NCI-H510A (cell line): ENCODE measurements at regions not wholly inside any gene's neighbourhood (a gene's known extent, or its start where the extent isn't known, plus 50 kb on each side); places are given as distances from the start of the nearest gene placed in this dataset.
"Not testable (repeated sequence)": the region's sequence is repeated elsewhere in the genome, so short reads cannot be mapped to it uniquely, and the experiment has no call there.

ENCODE experiments used
- DNase-seq: peaks from one replicate; lab custom pipeline; 2025; lab: John Stamatoyannopoulos, UW

DNA sequence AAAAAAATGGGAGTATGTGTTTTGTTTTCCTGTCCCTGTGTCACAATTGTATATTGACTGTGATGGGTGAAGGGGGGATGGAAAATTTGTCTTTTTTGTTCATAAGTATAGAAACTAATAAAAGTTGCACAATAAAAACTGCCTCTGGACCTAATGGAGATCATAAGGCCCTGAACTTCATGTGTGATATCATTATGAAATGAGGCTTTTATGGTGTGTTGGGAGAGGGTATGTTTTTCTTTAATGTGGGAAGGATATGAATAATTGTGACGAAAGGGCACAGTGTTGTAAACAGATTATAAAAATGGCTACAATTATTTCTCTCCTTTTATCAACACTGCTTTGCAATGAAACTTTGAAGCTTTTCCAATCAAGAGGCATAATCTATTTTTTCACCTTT lies 1889.3 kb upstream of the CELF4 start:
- no peak for DNase-seq

DNA sequence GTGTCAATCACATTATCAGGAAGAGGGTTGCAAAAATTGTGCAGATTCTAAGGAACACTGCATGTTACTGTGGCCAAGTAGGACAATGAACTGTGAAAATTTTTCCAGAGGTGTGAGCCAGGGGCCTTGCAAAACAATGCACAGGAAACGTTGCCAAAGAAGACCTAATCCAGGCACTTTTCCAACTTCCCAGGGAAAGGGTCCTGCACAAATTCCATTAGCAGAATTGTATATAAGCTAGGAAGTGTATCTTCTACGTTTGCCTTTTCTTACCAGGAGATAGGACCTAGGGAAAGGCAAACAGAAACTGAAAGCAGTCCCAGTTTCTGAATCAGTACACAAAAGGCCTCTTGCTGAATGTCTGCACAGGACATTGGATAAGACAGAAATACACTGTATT lies 1888.3 kb upstream of the CELF4 start:
- no peak for DNase-seq

DNA sequence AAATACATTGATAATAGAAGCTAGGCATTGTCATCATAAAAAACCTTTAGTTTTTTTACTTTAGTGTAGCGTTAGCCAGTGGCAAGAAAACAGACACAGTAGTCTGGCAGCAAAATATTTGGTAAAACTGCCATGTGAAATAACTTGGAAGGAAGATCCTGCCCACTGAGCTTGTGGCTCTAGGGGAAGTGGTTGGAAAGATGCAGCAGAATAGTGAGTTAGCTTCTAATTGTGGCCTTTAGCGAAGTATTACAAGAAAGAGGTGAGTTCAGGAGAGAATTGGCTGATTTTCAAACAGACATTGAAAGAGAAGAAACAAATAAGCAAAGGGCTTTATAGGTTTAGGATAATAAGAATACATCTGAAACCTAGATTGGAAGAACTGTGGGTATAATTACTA lies 1887.8 kb upstream of the CELF4 start:
- no peak for DNase-seq

DNA sequence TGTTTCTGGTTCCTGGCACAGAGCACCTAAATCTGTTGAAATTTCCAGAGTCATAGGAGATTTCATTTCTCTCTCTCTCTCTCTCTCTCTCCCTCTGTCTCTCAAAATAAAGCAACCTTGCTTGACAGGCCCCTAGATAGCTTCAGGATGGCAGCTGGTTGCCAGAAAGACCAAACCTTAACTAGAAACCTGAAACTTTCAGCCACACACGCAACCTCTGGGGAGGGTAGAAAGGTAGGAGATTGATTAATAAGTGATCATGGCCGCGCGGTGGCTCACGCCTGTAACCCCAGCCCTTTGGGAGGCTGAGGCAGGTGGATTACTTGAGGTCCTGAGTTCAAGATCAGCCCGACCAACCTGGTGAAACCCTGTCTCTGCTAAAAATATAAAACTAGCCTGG lies 1885.4 kb upstream of the CELF4 start:
- no peak for DNase-seq

DNA sequence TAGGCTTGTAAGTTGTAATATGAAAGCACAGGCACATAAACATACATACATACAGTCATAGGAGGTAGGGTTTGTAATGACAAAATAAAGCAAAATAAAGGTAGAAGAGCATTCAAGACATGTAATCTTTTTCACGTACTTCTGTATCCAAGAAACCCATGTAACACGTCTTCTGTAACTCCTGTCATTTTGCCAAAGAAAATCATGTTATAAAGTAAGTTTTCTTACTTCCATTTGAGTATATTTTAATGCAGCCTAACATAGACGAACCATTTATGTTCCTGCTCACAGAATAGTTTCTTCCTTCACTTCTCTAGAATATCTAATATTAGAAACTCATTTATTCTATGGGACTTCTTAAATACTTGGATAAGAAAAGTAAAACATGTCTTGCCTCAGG lies 1884.0 kb upstream of the CELF4 start:
- no peak for DNase-seq

DNA sequence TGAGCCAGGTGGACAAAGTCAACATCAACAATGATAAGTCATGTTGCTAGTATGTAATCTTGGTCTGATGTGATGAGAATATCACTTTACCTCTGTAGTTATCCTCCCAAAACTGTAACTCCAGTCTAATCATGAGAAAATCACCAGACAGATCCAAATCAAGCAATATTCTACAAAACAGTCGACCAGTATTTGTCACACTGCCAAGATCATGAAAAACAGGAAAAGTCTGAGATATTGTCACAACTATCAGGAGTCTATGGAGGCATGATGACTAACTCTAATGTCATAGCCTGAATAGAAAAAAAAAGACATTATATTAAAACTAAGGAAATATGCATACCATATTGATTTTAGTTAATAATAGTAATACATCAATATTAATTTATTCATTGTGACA lies 1883.3 kb upstream of the CELF4 start:
- DNase-seq: no peak

DNA sequence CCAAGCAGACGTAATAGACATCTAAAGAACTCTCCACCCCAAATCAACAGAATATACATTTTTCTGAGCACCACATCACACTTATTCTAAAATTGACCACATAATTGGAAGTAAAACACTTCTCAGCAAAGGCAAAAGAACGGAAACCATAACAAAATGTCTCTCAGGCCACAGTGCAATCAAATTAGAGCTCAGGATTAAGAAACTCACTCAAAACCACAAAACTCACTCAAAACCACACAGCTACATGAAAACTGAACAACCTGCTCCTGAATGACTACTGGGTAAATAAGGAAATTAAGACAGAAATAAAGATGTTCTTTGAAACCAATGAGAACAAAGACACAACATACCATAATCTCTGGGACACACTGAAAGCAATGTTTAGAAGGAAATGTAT lies 1879.4 kb upstream of the CELF4 start:
- not testable (repeated sequence) for DNase-seq

DNA sequence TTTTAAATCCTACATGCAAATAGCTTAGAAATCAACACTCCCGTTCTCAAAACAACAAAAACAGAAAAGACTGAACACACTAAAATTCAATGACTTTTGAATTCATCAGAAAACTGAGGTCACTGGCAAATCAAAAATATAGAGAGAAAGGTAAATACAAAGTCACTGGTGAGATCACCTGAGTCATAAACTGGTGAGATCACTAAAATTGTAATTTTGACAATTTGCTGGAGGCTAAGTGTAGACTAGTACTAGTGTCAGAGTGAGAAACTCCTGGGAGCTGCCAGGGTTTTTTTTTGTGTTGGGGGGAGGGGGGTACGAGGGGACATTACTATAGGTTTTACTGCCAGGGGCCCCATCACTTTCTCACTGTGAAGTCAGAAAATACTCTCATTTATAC lies 1876.0 kb upstream of the CELF4 start:
- no peak for DNase-seq

DNA sequence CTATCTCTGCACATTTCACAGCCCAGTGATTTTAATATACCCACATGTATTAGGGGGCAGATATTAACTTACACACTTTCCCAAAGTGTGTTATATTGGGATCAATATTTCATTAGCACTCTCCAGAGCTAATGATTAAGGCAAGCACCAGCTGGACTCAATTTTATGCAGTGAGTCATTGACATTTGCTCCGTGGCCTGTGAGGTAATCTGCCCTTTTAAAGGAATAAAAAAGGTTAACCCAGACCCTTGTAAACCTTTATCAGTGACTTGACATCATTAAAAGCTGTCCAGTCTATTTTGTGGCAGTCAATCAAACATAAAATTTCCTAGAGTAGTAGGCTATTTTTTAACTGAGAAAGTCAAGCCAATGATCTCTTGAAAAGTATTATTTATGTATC lies 1870.4 kb upstream of the CELF4 start:
- DNase-seq: no peak

DNA sequence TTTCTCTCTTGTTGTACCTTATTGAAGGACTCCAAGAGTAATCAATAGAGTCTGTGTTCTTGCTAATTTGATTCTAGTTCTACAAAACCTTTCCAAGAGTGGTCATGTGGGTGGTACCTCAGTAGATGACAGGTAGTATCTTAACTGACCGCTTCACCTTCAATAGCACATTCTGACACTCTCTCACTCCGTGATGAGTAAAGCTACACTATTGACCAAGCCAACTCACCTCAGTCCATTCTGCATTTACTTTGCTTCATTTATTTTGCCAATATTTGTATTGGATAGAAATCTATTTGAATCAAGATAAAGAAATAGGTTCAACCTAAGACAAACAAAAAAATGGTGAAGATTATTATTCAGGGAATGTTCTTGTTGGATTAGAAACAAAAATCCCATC lies 1869.6 kb upstream of the CELF4 start:
- DNase-seq: no peak

DNA sequence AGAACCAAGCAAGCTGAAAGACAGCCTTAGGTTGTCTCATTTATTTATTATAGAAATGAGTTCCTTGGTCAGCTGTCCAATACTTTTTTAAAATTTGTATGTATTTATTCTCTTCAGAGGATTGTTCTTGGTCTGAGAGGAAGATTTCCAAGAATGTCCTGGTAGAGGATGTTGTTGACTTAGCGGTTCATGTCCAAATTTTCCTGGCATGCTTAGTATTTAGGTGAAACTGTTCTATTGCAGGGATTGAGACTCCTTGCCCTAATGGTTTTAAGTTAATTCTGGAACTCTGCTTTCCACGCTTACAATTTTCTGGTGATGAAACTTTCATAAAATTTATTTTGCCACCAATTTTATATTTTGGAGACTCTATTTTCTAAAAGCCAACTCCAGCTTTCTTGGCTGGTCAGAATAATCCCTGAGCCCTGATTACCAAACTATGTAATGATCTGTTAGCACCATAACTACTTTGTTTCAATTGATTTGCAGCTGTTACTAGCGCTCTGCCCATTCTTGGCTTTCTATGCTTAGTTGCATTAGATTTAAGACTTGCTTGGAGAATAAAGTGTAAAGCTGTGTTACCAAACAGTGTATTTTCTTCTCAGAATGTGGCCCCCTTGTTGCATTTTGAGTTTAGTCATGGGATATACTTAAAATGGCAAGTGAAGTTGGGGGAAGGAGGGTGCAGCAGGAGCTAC lies 1868.8 kb upstream of the CELF4 start:
- no peak for DNase-seq

DNA sequence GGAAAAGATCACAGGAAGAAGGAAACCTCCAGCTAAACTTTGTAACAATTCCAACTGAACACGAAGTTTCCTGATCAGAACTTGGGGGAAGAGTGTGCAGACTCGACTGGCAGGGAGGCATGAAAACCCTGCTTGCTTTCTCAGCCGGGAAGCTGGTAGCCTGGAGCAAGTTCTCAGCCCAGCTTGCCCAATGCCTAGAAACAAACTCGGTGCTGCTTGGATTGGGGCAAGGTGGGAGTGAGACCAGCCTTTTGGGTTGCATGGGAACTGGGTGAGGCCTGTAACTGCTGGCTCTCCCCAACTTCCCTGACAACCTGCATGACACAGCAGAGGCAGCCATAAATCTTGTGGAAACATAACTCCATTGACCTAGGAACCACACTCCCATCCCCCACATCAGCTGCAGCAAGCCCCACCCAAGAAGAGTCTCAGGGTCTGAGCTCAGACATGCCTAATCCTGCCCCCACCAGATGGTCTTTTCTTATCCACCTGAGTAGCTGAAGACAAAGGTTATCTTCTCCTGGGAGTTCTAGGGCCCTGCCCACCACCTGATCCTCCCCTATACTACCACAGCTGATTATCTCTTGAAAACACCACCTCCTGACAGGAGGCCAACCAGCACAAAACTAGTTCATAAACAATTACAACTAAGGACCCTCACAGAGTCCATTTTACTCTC lies 1859.7 kb upstream of the CELF4 start:
- no peak for DNase-seq

DNA sequence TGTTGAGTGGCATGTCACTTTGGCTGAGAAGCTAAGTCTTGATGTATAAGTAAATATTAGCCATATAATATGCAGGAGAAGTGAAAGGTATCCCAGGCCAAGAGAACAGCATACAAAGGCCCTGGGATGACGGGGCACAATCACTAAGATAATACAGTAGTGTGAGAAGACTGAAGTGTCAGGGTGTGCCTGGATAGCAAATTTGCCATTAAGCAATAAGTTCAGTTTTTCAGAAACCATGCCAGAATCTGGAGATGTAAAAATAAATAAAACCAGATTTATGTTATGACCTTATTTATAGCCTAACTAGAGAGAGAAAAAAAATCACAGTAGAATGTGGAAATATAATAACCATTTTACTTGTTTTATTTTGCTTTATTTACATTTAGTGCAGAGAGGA lies 1858.7 kb upstream of the CELF4 start:
- no peak for DNase-seq

DNA sequence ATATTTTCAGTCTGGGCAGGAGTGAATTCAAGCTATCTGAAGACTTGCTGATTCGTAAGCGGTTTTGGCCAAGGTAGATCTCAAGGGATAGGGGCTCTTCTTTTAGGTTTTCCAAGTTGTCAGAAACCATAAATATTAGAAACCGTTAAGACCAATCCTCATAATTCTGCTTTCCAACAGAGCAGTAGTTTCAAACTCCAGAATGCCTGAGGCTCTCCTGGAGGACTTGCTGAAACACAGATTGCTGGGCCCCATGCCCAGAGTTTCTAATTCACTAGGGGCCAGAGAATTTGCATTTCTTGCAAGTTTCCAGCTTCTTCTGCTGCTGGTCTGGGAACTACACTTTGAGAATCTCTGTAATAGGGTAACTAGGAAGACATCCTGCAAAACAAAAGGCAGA lies 1855.7 kb upstream of the CELF4 start:
- DNase-seq: no peak

DNA sequence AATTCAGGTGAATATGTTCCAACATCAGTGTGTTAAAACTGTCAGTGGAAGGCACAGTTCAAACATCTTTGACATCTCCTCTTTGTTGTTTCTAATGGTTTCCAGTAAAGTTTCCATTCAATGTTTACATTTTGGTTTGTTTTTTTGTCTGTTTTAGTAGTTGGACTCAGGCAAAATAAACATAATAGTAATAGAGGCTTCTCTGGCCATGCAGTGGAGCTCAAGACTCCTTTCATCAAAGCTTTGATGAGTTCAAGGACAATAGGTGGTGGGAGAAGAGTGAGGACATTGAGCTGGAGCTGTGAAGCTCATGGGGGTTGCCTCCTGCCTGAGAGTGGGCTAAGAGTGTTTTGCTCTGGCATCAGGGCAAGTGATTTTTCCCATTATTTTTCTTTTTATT lies 1853.7 kb upstream of the CELF4 start:
- no peak for DNase-seq

DNA sequence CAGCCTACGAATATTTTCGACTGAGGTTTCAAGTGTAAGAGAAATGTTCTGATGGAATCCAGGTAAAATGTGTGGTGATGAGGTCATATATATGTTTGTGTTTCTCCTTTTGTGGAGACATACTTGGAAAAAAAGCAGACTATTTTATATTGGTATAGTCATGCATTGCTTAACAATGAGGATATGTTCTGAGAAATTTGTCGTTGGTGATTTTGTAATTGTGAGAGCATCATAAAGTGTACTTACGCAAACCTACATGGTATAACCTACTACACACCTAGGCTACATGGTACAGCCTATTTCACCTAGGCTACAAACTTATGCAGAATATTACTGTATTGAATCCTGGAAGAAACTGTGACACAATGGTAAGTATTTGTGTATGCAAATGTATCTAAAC lies 1849.9 kb upstream of the CELF4 start:
- DNase-seq: no peak

DNA sequence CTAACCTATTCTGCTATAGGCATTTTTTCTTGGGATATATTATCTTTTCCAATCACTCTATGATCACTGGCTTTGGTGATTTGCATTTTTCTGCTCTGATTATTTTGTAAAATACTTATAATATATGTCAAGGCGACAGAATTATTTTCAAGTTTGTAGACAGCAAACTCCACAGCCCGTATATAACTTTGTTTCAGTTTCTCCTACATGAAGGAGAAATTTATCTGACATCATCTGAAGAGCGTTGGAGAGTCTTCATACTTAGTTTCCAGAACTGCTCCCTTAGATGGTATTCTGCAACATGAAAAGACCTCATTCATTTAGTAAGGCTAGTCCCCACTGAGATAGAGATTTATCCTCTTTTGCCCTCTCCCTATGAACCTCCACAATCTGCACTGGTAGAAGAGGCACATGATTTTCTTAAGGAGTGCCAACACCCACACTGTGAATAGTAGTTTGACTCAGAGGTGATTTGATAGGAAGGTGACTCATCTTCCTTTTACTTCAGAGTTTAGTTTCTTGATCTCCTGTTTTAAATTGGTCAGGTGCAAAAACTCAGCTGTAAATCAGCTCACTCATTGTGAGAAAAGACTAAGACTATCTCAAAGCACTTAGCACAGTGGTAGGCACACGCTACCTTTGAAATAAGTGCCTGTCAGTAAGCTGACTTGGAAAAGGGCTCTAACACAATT lies 1848.6 kb upstream of the CELF4 start:
- no peak for DNase-seq

DNA sequence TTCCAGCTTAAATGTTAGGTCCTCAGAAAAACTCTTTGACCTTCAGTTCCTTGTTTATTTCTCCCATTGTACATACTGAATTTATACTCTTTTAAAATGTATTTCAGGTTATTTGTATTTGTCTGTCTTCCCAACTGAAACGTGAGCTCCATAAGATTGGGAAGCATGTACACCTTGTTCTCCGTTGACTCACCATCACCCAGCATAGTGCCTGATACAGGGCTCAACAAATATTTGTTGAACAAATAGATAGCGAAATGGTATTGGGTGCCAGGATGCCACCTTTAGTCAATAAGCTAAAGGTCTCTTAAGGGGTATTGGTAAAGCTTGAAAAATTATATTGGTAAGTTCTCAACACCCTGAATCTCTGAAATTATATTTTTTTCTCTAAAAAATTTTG lies 1841.3 kb upstream of the CELF4 start:
- peak; percentile 11 for DNase-seq

DNA sequence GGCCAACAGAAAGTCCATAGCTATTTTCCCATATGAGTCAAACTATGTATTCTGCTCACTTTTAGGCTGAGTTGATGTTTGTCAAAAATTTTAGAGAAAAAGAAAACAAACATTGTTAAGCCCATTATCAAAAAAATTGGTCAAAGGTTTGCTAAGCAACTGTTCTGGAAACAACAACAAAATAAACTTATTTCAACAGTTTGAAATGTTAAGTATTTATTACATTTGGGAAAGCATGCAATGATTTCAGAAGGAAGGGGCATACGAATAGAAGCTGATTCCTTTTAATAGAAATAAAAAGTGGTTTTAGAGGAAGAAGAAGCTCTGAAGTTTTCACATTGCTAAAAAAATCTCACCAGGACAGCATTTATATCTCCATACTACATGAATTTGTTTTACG lies 1837.5 kb upstream of the CELF4 start:
- DNase-seq: no peak

DNA sequence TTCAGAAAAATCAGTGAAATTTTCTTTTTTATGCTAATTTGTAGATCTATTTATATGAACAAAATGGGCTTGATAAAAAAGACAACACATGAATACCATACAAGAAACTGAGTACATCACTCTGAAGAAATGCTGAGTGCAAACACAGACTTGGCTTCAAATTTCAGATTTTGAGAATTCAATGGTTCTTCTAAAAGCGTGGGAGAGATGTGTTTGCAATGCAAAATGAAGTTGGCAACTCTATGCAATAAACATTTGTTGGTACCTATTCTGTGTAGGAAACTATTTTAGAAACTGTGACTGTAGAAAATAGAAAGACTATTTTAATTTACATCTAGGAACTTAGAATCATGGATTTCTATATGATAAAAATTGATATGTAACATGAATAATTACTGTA lies 1834.1 kb upstream of the CELF4 start:
- DNase-seq: no peak

DNA sequence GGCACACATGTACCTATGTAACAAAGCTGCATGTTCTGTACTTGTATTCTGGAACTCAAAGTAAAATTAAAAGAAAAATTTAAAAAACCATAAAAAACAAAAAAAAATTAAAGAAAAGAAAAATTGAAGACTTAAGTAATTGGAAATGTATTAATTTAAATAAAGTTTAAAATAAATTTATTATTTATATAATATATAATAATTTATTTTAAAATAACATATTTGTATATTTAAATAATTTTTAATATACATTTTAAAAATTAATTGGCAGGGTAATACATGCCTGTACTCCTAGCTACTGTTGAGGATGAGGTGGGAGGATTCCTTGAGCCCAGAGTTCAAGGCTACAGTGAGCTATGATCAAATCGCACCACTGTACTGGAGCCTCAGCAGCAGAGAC lies 1830.6 kb upstream of the CELF4 start:
- DNase-seq: no peak

DNA sequence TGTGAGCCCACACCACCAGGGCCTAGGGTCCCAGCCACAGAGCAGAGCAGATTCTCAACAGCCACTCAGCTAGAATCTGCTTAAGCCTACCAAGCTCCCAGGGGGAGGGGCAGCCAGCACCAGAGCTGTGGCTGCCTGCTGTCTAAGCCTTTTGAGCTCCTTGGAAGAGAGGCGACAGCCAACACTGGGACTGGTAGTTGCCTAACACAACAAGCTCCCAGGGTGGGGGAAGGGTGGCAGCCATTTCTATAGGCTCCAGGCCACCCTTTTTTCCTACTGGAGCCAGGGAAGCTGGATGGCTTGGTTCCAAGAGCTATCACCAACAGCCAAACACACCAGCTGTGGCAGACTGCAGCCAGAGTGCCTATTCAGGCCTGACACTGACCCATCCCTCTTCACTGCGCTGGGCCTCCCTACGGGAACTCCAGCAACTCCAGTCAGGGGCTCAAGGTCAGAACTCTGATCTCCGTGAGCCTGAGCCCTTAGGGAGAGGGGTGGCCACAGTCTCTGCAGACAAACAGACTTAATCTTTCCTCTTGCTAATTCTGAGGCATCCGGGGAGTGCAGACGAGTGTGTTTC lies 1824.3 kb upstream of the CELF4 start:
- DNase-seq: no peak

DNA sequence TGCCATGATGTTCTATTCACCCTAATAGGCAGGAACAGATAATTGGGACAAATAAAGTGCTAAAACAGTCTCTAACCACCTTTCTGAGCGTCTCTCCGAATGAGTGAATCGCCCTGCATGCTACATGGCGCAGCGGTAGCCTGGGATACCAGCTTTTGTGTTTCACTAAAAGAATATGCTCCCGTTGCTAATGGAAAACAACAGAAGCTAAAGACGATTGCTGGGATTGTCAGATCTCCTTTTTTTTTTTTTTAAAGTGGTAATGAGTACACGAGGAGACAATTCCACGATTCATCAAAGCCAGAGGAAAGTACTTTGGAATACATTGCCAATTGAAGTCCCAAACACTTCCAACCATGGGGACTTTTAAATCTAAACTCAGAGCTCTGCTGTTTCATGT lies 1815.3 kb upstream of the CELF4 start:
- DNase-seq: no peak
